ENCODE measurements at regions not wholly inside any gene's neighbourhood (a gene's known extent, or its start where the extent isn't known, plus 50 kb on each side); places are given as distances from the start of the nearest gene placed in this dataset.
A peak's percentile ranks its signal among the peaks of the same experiment; 100 is the strongest.
"Not testable (repeated sequence)": the region's sequence is repeated elsewhere in the genome, so short reads cannot be mapped to it uniquely, and the experiment has no call there.

GRCh38 chrX:80929251-80929650 lies 119.6 kb upstream of the BRWD3 start:
- DNase-seq: no peak

- DNase-seq: no peak
These were observed 108.2 kb upstream of the BRWD3 start for GRCh38 chrX:80917919-80918318.

GRCh38 chrX:80912351-80912750 lies 102.7 kb upstream of the BRWD3 start:
- DNase-seq: not testable (repeated sequence)

- no peak for DNase-seq
These were observed 70.2 kb upstream of the BRWD3 start for GRCh38 chrX:80879916-80880315.

- DNase-seq: peak; percentile 44
These were observed 69.5 kb upstream of the BRWD3 start for GRCh38 chrX:80879143-80879542.

- DNase-seq: no peak
These were observed 67.2 kb upstream of the BRWD3 start for GRCh38 chrX:80876877-80877276.
